ENCODE measurements at regions not wholly inside any gene's neighbourhood (a gene's known extent, or its start where the extent isn't known, plus 50 kb on each side); places are given as distances from the start of the nearest gene placed in this dataset.

GRCh38 chr22:48318575-48319320 is 1508.9 kb downstream of the BRD1 start:
- TF ChIP-seq CTCF (IDR thresholded peaks at IDR 0.05 in 8 of 11, conservative IDR thresholded peaks at IDR 0.05 in 3 of 11) (no peak), POLR2A (IDR thresholded peaks at IDR 0.05) (no peak)

Data from spleen (tissue), 7 donors.